ENCODE measurements at regions not wholly inside any gene's neighbourhood (a gene's known extent, or its start where the extent isn't known, plus 50 kb on each side); places are given as distances from the start of the nearest gene placed in this dataset.

DNA sequence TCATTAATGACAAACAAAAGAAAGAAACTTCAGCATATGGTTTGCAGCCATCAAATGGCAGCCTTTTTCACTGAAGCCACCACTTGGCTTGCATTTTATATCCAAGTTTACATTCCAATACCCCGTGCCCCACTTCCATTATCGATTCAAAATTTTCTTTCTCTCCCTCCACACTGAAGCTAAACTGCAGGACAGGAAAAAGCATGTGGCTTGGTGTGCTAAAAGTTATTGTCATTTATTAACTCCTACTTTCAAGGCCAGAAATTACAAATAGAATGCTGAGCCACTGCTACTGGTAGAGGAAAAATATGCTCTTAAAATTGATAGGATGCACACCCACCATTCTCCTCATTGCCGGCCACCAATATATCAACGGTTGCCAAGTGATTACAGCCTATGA, 351.6 kb upstream of the DUSP10 start:
- Mint-ChIP-seq H3K4me3 (ENCODE audit: unreplicated experiment) (no peak overlapping the region), H3K4me1 (ENCODE audit: low read depth) (no peaks in the 10 kb centered on the region), H3K27me3 (ENCODE audit: low read depth) (peaks cover 11% of the 10 kb centered on the region), H3K36me3 (ENCODE audit: low read depth) (no peaks in the 10 kb centered on the region), H3K27ac (ENCODE audit: unreplicated experiment) (no peak overlapping the region), H3K9me3 (ENCODE audit: low read depth) (no peaks in the 10 kb centered on the region)
- DNase-seq (ENCODE audit: low spot score): no peak
- TF ChIP-seq, protein P1, sequence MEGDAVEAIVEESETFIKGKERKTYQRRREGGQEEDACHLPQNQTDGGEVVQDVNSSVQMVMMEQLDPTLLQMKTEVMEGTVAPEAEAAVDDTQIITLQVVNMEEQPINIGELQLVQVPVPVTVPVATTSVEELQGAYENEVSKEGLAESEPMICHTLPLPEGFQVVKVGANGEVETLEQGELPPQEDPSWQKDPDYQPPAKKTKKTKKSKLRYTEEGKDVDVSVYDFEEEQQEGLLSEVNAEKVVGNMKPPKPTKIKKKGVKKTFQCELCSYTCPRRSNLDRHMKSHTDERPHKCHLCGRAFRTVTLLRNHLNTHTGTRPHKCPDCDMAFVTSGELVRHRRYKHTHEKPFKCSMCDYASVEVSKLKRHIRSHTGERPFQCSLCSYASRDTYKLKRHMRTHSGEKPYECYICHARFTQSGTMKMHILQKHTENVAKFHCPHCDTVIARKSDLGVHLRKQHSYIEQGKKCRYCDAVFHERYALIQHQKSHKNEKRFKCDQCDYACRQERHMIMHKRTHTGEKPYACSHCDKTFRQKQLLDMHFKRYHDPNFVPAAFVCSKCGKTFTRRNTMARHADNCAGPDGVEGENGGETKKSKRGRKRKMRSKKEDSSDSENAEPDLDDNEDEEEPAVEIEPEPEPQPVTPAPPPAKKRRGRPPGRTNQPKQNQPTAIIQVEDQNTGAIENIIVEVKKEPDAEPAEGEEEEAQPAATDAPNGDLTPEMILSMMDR (IDR thresholded peaks at IDR 0.05): no peak

DNA sequence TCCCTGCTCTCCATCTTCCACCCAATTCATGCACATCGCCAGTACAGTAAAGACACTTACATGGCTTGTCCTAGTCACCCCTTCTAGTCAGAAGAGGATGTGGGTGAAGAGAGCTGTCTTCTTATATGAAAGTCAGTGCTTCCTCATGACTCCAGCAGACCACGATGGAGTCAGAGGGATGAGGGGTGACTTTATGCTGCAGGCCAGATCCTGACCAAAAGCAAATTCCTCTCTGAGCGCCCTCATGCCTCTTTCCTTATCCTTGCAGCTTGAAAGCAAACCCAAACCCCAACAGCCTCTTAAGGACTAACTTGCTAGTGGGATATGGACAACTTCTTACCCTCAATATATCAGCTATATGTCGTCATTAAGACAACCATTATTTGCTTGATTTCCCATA, 348.2 kb upstream of the DUSP10 start:
- no peak overlapping the region for H3K27ac Mint-ChIP-seq (ENCODE audit: unreplicated experiment)
- no peak overlapping the region for H3K4me3 Mint-ChIP-seq (ENCODE audit: unreplicated experiment)
- no peaks in the 10 kb centered on the region for H3K4me1 Mint-ChIP-seq (ENCODE audit: low read depth)
- DNase-seq (ENCODE audit: low spot score): no peak
- TF ChIP-seq, protein P1 (IDR thresholded peaks at IDR 0.05): no peak
- peaks cover 5% of the 10 kb centered on the region for H3K9me3 Mint-ChIP-seq (ENCODE audit: low read depth)
- no peaks in the 10 kb centered on the region for H3K36me3 Mint-ChIP-seq (ENCODE audit: low read depth)
- H3K27me3 Mint-ChIP-seq (ENCODE audit: low read depth): peaks cover 15% of the 10 kb centered on the region

DNA sequence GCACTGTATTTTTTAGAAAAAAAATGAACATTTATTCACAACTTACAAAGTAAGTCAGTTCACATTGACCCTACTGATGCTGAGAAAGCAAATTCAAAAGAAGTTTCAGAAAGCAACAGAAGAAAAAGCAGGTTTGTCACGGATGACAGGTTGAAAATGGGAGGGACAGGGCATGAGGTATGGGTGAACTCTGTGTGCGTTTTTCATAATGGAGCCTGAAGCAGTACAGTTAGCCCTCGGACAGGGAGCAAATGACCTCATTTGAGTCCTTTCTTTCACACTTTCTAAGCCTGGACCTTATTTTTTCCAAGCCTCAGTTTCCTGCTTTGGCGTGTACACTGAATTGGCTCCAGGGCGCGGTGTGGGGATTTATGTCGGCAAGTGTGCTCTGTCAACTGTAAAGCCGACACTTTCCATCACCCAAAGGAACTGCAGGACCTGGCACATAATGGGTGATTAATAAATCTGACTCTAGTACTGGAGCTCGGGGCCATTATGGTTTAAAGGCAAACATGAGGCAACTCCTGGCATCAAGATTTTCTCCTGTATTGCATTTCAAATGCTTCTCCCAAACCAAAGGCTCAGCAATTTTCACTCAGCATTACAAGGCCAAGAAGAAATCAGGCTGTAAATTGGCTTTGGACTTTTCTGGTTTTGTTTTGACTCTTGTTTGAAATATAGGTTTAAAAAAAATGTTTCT, 345.5 kb upstream of the DUSP10 start:
- Mint-ChIP-seq H3K27ac (ENCODE audit: unreplicated experiment) (no peak overlapping the region), H3K4me1 (ENCODE audit: low read depth) (no peaks in the 10 kb centered on the region), H3K27me3 (ENCODE audit: low read depth) (peaks cover 8% of the 10 kb centered on the region), H3K9me3 (ENCODE audit: low read depth) (peaks cover 25% of the 10 kb centered on the region), H3K36me3 (ENCODE audit: low read depth) (no peaks in the 10 kb centered on the region), H3K4me3 (ENCODE audit: unreplicated experiment) (no peak overlapping the region)
- TF ChIP-seq, protein P1 (IDR thresholded peaks at IDR 0.05): no peak
- no peak for DNase-seq (ENCODE audit: low spot score)

DNA sequence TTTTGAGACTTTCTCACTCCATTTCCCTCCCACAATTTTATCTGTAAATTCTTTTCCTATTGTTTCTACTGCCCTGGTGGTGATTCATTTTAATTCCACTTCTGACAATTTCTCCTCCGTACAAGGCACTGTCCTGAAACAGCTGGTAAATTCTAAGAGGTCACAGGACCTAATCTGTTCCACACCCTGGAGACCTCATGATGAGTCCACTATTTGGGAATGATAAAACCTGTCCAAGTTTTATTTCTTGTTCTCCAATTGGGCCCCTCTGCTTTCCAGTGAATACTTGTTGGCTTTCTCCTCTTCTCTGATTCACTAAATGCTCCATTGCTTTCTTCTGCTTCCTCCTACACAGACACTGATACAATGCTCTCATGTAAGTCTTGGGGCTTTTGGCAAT, 343.1 kb upstream of the DUSP10 start:
- no peaks in the 10 kb centered on the region for H3K36me3 Mint-ChIP-seq (ENCODE audit: low read depth)
- no peaks in the 10 kb centered on the region for H3K4me1 Mint-ChIP-seq (ENCODE audit: low read depth)
- H3K27ac Mint-ChIP-seq (ENCODE audit: unreplicated experiment): no peak overlapping the region
- no peak for DNase-seq (ENCODE audit: low spot score)
- H3K9me3 Mint-ChIP-seq (ENCODE audit: low read depth): peaks cover 29% of the 10 kb centered on the region
- TF ChIP-seq, protein P1 (IDR thresholded peaks at IDR 0.05): no peak
- H3K4me3 Mint-ChIP-seq (ENCODE audit: unreplicated experiment): no peak overlapping the region
- peaks cover 8% of the 10 kb centered on the region for H3K27me3 Mint-ChIP-seq (ENCODE audit: low read depth)

DNA sequence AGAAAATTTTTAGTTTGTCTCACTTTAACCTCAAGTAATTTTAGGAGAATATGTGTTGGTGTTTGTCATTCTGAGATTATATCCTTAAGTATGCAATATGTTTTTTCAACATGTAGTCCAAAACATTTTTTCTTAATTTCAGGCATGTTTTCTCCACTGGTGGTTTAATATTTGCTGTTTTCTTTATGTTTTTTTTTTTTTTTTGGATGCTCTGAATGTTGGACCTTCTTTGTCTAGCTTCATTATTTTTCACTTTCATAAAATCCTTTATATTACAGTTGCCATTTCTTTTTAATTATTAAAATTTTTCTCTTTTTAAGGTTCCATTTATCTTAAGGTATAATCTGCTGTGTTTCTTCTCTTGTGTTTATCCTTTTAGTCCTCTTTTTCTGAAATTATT, 342.2 kb upstream of the DUSP10 start:
- no peaks in the 10 kb centered on the region for H3K4me1 Mint-ChIP-seq (ENCODE audit: low read depth)
- H3K9me3 Mint-ChIP-seq (ENCODE audit: low read depth): peaks cover 29% of the 10 kb centered on the region
- no peaks in the 10 kb centered on the region for H3K36me3 Mint-ChIP-seq (ENCODE audit: low read depth)
- H3K27ac Mint-ChIP-seq (ENCODE audit: unreplicated experiment): no peak overlapping the region
- H3K4me3 Mint-ChIP-seq (ENCODE audit: unreplicated experiment): no peak overlapping the region
- peaks cover 7% of the 10 kb centered on the region for H3K27me3 Mint-ChIP-seq (ENCODE audit: low read depth)
- TF ChIP-seq, protein P1 (IDR thresholded peaks at IDR 0.05): no peak
- no peak for DNase-seq (ENCODE audit: low spot score)

All from chondrocyte (in vitro differentiated cells).